ENCODE measurements at regions not wholly inside any gene's neighbourhood (a gene's known extent, or its start where the extent isn't known, plus 50 kb on each side); places are given as distances from the start of the nearest gene placed in this dataset.

GRCh38 chr13:109922518-109922917, 136.1 kb upstream of the IRS2 start:
- TF ChIP-seq CTCF (IDR thresholded peaks at IDR 0.05; ENCODE audit: insufficient read depth, missing control alignments), result no peak
- DNase-seq (ENCODE audit: insufficient read length, low spot score), result no peak
- no peak for FAIRE-seq

DNA sequence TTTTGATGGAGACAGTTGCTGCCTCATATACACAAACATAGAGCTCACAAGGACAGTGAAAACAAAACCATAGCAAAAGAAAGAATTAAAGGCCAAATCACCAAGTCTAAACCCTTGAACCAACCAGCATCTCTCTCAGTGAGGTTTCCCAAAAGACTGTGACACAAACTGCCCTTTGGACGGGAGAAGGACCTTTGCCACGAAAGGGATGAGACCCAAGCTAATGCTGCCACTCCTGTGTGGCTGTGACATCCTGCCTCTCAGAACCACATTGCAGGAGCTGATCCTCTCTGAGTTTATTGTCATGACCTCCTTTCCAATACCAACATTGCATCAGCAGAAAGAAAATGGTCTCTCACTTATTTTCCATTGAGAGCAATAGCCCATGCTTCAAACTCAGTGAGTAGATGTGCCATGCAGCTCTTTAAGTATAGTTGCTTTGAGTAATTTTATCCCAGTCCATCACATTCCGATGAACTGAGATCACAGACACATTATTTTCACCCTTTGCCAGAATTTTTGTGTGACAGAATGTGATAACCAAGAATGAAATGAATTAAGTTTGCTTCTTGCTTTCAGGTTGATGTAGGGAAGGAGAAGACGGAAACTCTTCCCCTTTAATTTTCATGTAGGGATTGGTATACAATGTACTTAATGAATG, 133.5 kb upstream of the IRS2 start:
- FAIRE-seq (no peak), DNase-seq (ENCODE audit: insufficient read length, low spot score) (no peak)
- no peak for TF ChIP-seq CTCF (IDR thresholded peaks at IDR 0.05; ENCODE audit: insufficient read depth, missing control alignments)

- FAIRE-seq, result no peak
- no peak for TF ChIP-seq CTCF (IDR thresholded peaks at IDR 0.05; ENCODE audit: insufficient read depth, missing control alignments)
- DNase-seq (ENCODE audit: insufficient read length, low spot score), result no peak
These were observed 131.9 kb upstream of the IRS2 start for GRCh38 chr13:109918179-109918711.

DNA sequence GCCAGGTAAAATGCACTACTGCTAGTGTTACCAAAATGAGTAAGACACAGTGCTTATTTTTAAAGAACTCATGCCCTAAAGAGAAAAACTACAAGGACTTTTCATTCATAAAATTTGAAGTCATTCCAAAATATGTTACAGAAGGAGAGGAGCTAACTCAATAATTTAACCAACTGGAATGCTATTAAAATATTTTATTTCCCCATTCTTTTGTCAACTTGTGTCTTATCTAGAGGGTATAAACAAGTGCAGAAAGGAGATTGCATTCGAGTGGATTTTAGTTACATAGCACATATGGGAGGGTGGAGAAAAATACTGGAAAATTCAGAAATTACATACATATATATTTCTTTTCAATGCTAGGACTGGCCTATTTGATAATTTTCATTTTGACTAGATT, 131.0 kb upstream of the IRS2 start:
- no peak for FAIRE-seq
- no peak for TF ChIP-seq CTCF (IDR thresholded peaks at IDR 0.05; ENCODE audit: insufficient read depth, missing control alignments)
- no peak for DNase-seq (ENCODE audit: insufficient read length, low spot score)

- TF ChIP-seq CTCF (IDR thresholded peaks at IDR 0.05; ENCODE audit: insufficient read depth, missing control alignments), result no peak
- FAIRE-seq (no peak), DNase-seq (ENCODE audit: insufficient read length, low spot score) (no peak)
These were observed 127.6 kb upstream of the IRS2 start for GRCh38 chr13:109913936-109914510.

DNA sequence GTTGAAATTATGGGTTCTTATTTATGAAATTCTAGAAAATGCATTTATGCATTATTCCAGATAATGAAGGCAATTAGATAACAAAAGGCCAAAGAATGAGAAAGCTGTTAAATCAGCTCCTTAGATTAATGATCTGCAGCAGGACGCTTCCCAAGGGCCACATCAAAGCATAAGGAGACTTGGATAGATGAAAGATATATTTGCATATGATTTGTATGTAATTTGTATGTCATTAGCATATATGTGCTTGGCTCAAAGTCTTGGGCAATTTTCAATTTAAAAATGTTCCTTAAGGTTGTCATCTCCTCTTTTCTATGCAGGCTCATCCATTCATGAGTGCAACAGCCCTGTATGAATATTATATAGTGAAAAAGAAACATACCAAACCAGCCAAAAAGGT, 126.8 kb upstream of the IRS2 start:
- DNase-seq (ENCODE audit: insufficient read length, low spot score) (no peak), FAIRE-seq (no peak)
- no peak for TF ChIP-seq CTCF (IDR thresholded peaks at IDR 0.05; ENCODE audit: insufficient read depth, missing control alignments)

GRCh38 chr13:109910194-109910593, 123.8 kb upstream of the IRS2 start:
- no peak for DNase-seq (ENCODE audit: insufficient read length, low spot score)
- no peak for TF ChIP-seq CTCF (IDR thresholded peaks at IDR 0.05; ENCODE audit: insufficient read depth, missing control alignments)
- FAIRE-seq, result no peak
